Tongue (tissue), 1 donor: ENCODE measurements at regions not wholly inside any gene's neighbourhood (a gene's known extent, or its start where the extent isn't known, plus 50 kb on each side); places are given as distances from the start of the nearest gene placed in this dataset.
A peak's percentile ranks its signal among the peaks of the same experiment; 100 is the strongest.
"Not testable (repeated sequence)": the region's sequence is repeated elsewhere in the genome, so short reads cannot be mapped to it uniquely, and the experiment has no call there.

Experiments used
- DNase-seq: peaks from one replicate; pipeline ENCODE4 v3.0.0-alpha.2; 2015

DNA sequence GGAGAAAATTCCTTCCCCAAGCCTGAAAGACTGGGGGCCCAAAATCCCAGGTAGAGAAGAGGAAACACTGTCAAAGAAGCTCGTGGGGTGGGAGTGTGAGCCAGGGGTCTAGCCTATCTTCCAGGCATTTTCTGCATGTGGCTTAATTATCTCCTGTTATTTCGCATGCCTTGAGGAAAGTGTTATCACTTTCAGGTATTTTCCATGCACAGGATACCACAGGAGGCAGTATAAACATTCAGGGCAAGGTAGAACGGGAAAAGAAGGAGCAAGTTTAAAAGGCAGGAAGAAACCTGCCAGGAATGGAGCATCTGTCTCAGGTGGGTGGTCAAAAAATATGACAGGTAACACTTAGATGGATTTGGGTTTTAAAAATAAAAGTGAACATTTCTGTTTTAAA, 575.3 kb upstream of the ZNF385D start:
- no peak for DNase-seq

DNA sequence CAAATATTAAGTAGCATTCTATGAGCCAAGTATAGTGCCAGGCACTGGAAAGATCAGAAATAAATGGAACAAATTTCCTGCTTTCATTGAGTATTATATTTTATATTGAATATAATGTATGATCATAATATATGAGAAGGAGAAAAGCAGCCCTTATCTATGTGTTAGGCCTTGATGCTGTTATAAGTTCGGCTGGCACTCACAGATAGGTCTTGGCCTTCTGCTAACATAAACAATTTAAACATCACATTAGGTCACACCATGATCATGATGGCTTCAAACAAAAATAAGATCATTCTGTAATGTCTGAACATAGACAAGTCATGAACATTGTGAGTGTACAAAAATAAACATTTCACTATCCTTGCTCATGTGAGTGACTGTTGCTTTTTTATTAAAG, 584.0 kb upstream of the ZNF385D start:
- DNase-seq, result no peak

DNA sequence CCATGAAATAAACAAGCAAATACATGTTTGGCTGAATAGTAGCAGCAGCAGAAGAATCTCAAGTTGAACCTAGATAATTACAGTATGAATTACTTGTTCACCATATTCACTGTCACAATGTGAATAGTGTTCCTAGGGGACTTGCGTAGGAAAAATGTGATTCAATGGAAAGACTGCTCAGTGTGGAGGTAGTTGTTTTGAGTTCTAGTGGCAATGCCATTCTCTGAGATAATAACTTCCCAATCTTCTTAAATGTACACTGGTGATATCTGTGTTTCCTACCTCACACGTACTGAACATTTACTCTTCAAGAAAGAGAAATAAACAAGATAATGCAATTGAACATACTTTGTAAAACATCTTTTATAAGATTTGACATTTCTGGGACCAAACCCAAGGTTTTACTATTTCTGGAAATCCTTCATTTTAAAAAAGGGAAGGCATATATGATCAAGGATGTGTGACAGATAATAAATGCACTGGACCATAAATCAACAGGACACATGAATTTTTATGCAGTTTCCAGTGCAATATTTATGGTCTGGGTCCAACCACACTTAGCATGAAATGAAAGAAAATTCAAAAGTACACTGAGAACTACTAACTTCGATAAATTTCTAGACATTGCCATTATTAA, 598.3 kb upstream of the ZNF385D start:
- DNase-seq, result peak; percentile 13

GRCh38 chr3:22351806-22352205, 600.8 kb upstream of the ZNF385D start:
- no peak for DNase-seq

GRCh38 chr3:22353126-22353525, 602.1 kb upstream of the ZNF385D start:
- no peak for DNase-seq

- no peak for DNase-seq
Measured at GRCh38 chr3:22358334-22358733, 607.3 kb upstream of the ZNF385D start.

- no peak for DNase-seq
Measured at GRCh38 chr3:22360164-22360563, 609.2 kb upstream of the ZNF385D start.

- DNase-seq, result no peak
Measured at GRCh38 chr3:22360970-22361369, 610.0 kb upstream of the ZNF385D start.

DNA sequence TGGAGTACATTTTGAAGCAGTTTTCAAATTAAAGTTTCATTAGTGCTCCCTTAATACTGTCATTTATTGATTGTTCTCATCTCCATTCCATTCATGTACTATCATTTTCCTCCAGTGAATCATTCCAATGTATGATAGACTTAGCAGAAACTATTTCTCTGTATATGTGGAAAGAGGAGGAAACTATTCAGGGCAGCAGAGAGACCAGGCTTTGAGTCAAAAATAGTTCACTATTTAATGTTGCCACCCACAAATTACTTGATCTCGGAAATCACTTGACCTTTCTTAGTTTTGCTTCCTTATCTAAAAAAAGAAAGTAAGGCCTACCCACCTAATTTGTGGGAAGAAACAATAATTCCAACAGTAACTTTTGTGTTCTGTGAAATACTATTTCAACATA, 610.5 kb upstream of the ZNF385D start:
- DNase-seq, result no peak

GRCh38 chr3:22364851-22365250, 613.8 kb upstream of the ZNF385D start:
- DNase-seq, result no peak

- no peak for DNase-seq
Measured at GRCh38 chr3:22366781-22367180, 615.8 kb upstream of the ZNF385D start.

GRCh38 chr3:22371036-22371435, 620.0 kb upstream of the ZNF385D start:
- DNase-seq, result no peak

- peak; percentile 5 for DNase-seq
Measured at GRCh38 chr3:22371607-22372291, 620.7 kb upstream of the ZNF385D start.

DNA sequence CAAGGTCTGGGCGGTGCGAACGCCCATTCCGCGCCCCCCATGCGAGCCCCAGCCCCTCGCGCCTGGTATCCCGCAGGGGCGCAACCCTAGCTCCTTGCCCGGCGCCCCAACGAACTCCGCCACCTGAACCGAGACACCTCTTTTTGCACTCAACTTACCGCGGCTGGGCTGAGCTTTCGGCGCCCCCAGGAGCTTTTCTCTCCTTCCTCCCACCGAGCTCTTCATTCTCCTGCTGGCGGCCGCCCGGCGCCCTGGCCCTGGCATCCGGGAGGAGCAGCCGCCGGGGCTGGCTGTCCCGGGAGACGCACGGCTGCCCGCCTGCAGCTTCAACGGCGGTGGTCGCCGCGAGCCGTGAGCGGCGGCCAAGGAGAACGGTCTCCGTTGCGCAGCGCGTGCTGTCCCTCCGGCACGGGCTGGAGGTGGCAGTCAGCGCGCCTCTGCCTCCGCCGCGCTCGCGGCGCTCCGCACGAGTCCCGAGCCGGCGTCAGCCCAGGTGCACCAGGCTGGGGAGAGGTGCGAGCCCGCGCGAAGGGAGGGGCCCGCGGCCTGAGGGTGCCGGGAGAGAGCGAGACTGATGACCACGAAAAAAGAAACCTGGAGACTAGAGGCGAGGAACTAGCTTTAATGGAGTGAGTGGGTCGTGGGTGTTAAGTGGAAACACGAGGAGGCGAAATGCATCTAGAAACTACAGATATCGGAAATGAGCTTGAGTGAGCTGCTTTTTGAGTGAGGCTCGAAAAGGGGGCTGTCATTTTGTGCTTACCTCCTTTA, 621.5 kb upstream of the ZNF385D start:
- DNase-seq, result peak; percentile 36

GRCh38 chr3:22373182-22373581, 622.2 kb upstream of the ZNF385D start:
- DNase-seq, result no peak

GRCh38 chr3:22373827-22374226, 622.8 kb upstream of the ZNF385D start:
- no peak for DNase-seq

- no peak for DNase-seq
Measured at GRCh38 chr3:22377421-22377820, 626.4 kb upstream of the ZNF385D start.

DNA sequence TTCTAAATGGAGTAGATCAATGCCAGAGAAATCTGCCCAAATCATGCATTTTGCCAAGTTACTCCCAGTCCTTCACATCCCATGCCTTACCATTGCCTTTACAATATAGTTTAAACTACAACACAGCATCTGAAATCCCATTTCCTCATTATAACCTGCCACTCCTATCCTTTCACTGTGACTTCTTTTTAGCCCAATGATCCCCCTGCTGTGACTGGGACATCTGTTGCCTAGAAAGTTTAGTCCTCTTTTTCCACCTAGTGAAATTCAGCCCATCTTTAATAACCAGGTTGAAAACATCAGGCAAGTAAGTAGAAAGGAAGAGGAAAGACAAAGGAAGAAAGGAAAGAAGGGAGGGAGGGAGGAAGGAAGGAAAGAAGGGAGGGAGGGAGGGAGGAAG, 627.9 kb upstream of the ZNF385D start:
- DNase-seq, result no peak

DNA sequence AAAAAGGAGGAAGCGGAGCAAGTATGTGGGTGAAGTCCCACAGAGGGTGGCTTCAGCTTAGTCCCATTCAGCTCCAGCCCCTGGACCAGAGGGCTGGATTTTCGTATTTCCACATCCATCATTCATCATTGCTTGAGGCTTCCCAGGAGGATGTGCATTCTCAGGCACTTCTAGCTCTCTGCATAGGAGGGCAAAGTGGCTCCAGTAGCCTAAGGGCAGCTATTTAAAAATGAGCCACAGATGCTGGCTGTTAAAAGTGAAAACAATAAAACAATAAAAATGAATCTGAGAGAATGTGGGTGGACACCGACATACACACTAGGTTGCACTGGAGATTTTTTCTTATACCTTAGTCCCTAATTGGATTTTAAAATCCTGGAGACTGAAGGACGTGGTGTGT, 629.2 kb upstream of the ZNF385D start:
- no peak for DNase-seq

- DNase-seq, result not testable (repeated sequence)
Measured at GRCh38 chr3:22381564-22381963, 630.6 kb upstream of the ZNF385D start.

DNA sequence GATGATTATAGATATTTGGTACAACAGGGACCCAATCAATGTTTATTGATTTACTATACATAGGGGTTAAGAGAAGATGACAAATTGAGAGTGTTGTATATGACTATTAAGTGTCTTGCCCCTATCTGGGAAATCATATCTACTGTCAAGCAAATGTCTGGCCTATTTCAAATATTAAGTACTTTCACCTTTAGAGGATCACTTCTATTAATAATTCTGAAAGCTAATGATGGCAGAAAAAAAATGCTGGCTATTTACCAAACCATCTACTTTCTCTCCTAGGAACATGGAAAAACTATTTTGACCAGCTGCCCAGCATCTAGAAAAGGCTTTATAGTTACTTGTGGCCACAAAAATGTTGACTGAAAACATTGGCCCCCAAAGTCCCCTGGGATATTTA, 632.3 kb upstream of the ZNF385D start:
- no peak for DNase-seq

DNA sequence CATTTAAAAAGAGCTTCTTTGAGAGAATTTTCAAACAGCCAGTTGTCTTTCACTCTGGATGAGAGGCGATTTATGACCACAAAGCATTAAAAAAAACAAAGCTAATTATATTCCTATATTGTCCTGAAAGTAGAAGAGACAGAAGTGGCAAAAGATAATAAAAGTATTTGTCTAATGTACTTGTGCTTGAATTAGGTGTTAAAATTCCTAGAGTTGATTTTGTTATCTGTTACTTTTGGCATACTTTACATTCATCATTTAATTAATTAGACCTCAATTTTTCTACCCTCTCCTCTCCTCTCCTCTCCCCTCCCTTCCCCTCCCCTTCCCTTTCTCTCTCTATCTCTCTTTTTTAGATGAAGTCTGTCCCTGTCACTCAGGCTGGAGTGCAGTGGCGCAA, 635.1 kb upstream of the ZNF385D start:
- no peak for DNase-seq

- no peak for DNase-seq
Measured at GRCh38 chr3:22392286-22392685, 641.3 kb upstream of the ZNF385D start.

DNA sequence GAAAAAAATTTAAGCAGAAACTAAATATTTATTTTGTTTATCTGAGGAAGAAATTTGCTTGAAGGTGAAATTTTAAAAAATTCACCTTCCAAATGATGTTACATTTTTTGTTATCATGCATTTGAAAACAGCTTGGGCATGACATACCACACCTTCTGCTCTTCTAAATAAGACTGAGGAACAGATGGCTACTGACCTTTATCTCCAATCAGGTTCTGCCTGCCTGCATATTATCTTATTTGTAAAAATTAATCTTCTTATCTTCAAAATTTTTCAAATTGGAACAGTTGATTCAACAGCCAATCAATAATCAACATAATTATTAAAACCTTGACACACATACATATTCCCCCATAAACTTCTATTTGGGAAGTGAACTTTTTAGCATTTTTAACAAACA, 641.8 kb upstream of the ZNF385D start:
- no peak for DNase-seq
